Activated CD8-positive, alpha-beta memory T cell treated with anti-CD3 and anti-CD28 coated beads, Interleukin-2, amount 50 U/mL, for 48 hours (primary cell): ENCODE measurements at regions not wholly inside any gene's neighbourhood (a gene's known extent, or its start where the extent isn't known, plus 50 kb on each side); places are given as distances from the start of the nearest gene placed in this dataset.

Experiments used
- DNase-seq: peaks from one replicate; pipeline ENCODE4 v3.0.0-alpha.2; 2020

GRCh38 chr6:92942549-92942948 is 476.8 kb downstream of the EPHA7 start:
- no peak for DNase-seq

DNA sequence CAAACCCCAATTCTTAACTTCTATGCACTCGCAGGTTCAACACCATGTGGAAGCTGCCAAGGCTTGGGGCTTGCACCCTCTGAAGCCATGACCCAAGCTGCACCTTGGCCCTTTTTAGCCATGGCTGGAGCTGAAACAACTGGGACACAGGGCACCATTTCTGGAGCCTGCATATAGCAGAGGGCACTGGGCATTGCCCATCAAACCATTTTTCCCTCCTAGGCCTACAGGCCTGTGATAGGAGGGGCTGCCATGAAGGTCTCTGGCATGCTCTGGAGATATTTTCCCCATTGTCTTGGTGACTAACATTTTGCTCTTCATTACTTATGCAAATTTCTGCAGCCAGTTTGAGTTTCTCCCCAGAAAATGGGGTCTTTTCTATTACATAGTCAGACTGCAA is 484.7 kb downstream of the EPHA7 start:
- DNase-seq = no peak

GRCh38 chr6:92930171-92930570 is 489.2 kb downstream of the EPHA7 start:
- DNase-seq = no peak

- DNase-seq = no peak
These were observed 497.0 kb downstream of the EPHA7 start for GRCh38 chr6:92922216-92922806.

DNA sequence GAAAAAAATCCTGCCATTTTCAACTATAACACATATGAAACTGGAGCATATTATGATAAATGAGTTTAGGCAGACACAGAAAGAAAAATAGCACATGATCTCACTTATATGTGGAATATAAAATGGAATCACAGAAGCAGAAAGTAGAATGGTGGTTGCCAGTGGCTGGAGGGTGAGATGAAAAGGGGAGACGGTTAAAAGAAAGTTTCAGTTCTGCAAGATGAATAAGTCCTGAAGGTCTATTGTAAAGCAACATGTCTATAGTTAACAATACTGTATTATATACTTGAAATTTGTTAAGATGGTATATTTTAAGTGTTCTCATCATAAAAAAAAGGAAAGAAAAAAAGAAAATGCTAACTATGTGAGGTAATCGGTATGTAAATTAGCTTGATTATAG is 503.9 kb downstream of the EPHA7 start:
- no peak for DNase-seq

- no peak for DNase-seq
These were observed 508.1 kb downstream of the EPHA7 start for GRCh38 chr6:92911301-92911700.

- no peak for DNase-seq
These were observed 508.7 kb downstream of the EPHA7 start for GRCh38 chr6:92910646-92911045.

DNA sequence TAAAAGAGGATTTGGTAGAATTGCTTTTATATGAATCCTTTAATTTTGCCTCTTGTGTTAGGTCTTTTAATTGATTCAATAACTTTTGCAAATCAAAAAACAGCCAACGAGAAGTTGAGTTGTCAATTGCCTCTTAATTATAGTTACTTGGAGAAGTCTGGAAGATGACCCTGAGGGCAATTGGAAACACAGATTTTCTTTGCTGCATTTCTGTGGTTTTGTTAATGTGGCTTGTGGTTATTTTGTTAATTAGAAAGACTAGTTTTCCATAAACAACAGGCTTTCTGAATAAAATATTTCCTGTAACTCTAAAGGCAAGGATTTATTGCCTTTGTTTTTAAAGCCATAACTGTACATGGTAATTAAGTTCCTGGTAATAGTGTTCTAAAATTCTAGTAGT is 513.0 kb downstream of the EPHA7 start:
- DNase-seq = no peak

GRCh38 chr6:92893741-92894140 is 525.6 kb downstream of the EPHA7 start:
- no peak for DNase-seq

DNA sequence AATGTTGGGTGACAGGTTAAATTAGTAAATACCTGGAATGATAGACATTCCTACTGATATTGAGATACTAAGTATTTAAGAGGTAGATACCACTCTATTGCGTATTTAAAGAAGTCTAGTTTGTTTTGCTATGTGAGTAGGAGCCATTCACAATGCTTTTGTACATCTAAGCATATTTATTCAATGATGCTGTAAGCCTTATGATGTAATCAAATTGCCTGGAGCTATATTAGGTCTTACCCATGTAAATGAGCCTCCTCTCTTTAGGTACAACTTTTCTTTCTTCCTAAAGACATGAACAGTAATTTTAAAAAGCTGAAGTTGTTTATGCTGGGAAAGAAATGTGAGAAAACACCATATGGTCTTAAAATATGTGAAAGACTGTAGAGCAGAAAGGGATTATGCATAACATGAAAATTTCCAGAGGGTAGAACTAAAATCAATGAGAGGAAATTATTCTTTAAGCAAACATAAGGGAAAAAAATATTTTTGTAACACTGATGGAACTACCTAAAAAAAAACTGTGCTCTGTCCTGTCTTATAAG is 526.7 kb downstream of the EPHA7 start:
- DNase-seq = no peak

DNA sequence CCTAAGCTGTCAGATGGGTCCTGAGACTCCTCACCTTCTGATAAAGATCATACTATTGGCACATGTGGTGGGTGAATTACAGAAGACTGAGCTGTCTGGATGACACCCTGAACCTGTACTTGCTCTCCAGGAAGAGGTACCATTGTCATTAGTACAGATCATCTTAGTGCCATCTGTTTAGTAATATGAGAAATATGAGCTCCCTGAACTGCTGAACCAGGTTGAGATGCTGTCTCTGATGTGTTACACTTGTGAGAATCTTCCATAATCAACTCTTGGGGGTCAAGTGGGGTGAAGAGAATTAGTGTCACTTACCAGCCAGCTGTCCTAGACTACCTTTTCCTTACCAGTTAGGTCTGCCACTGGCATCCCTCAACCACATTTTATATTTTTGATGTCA is 531.0 kb downstream of the EPHA7 start:
- DNase-seq = no peak

DNA sequence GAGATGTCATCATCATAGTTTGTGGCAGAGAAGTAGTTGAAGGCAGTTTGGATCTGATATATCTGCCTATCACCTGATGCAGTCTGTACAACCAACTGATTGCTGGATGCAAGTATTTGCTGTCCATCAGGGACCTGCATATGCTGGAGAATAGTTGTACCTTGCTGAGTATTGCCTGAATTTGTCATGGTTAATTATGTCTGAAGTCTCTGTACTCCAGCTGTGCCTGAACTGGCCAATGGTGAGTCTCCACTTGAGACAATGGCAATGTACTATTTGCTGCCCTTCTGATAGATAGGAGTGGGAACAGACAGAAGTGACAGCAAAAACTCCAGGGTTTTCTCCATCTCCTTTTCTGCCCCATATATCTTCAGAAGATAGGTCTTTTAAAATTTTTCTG is 531.5 kb downstream of the EPHA7 start:
- no peak for DNase-seq

- DNase-seq = no peak
These were observed 539.8 kb downstream of the EPHA7 start for GRCh38 chr6:92879526-92879925.

DNA sequence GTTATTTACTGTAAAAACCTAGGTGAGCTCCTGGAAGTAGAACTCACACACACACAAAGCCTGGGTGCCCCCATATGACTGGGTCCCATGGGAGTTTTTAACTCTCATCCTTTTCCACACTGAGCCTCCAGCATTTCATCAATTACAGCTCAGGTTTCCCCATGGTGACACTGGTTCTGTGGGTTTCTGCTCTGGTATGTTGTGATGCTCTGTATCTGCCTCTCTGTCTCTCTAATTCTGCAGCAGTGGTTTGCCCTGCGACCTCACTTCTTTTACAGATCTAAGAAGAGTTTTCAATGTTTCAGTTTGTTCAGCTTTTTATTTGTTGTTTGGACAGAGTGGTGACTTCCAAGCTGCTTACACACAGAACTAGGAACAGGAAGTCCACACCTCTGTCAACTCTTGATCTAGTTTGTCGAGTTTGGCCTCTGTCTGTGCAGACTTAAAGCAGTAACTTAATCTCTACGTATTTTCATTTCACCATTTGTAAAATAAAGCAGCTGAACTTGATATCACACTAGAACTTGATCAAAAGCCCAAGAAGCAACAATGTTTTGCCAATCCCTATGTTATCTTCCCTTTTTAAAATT is 554.3 kb downstream of the EPHA7 start:
- DNase-seq = no peak

GRCh38 chr6:92849636-92850035 is 569.7 kb downstream of the EPHA7 start:
- DNase-seq = no peak

- DNase-seq = no peak
These were observed 570.5 kb downstream of the EPHA7 start for GRCh38 chr6:92848901-92849300.

DNA sequence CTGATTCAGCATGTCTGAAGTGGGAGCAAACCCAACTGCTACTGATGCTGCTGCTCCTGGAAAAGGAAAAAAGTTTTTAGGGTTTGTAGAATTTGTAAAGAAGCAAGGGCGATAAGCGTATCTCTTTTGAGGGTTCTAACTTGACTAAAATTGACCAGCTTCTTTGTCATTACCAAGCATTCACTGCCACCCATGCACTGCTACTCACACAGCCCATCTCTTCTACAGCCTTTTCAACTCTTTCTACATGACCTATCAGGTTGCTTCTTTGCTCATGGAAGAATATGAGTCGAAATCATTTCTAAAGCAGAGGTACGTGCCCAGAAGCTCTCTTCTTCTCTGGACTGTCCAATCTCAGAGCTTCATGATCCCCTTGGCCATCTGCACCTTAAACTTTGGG is 570.9 kb downstream of the EPHA7 start:
- DNase-seq = no peak

DNA sequence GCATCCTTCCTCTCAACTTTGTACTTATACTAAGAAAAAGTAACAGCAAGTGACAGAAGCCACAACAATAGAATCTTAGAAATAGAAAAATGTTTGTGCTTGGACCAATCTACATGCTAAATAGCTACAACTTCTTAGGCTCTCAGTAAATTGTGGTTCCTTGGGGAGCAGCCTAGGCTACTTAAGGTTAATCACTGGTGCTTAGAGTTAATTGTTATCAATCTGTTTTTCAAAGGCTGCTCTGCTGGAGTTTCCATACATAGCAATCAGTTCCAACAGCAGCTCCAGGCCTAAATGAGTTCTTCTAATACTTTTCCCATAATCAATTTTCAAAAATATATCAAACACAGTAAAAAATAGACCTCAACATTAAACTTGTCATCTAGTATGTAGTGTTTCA is 571.4 kb downstream of the EPHA7 start:
- DNase-seq = no peak

DNA sequence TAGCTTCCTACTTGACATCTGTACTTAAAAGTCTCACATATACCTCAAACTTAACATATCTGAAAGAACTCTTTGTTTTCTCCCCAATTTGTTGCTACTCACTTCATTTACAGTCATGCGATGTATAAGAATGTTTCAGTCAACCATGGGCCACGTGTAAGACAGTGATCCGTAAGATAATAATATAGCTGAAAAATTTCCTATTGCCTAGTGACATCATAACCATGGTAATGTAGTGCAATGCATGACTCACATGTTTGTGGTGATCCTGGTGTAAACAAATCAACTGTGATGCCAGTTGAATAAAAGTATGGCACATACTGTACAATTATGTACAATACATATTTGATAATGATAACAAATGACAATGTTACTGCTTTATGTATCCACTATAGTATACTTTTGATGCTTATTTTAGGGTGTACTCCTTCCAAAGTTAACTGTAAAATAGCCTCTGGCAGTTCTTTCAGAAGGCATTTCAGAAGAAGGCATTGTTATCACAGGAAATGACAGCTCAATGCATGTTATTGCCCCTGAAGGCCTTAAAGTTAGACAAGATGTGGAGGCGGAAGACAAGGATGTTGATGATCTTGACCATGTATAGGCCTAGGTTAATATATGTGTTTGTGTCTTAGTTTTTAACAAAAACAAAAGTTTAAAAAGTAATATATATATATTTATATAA is 579.0 kb downstream of the EPHA7 start:
- DNase-seq = no peak

DNA sequence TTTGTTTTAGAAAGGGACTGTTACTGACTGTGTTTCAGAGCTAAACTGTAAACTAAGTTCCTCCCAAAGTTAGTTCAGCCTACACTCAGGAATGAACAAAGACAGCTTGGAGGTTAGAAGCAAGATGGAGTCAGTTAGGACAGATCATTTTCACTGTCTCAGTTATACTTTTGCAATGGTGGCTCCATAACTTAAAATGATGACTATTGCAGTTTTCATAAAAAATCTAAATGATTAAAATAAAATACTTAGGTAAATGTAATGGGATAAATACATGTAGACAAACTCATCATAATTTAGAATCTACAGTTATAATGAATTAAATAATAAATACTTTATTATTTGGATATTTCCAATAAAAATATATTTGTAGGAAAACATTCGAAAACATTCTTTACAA is 590.6 kb downstream of the EPHA7 start:
- no peak for DNase-seq

- DNase-seq = no peak
These were observed 592.3 kb downstream of the EPHA7 start for GRCh38 chr6:92827104-92827503.

DNA sequence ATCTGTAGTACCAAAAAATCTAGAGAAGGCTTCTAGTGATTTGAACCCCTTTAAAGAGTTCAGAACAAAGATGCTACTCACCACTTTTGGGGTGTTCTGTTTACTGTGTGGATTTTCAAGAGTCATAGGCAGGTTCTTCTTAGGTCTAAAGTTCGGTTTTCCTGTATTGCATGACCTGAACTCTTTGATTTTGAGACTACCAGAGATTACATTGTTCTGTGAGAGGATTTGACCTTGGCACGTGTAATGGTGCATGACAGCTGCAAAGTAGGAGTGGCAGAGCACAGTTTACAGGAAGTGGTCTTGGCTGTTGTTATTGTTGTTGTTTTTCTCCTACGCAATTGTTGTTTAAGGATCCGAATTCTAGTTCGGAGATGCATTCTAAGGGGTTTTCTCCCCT is 592.7 kb downstream of the EPHA7 start:
- DNase-seq = no peak

GRCh38 chr6:92822222-92822621 is 597.1 kb downstream of the EPHA7 start:
- no peak for DNase-seq

DNA sequence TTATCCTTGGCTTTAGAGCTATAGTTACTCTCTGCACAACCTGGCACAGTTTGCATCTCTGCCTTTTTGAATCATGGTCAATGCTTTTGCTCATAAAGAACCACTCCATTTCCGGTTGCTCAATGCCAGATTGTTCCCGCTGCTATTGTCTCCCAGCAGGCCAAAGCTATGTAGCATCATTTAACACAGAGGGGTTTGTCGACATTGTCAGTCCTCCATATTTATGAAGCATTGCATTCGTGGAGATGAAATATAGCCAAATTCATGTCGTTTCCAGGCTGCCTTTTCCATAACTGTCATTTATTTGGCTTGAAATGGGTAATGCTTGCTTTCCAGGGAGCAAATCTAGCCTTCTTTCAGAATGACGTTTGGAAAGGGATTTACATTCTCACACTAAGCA is 598.8 kb downstream of the EPHA7 start:
- DNase-seq = no peak

DNA sequence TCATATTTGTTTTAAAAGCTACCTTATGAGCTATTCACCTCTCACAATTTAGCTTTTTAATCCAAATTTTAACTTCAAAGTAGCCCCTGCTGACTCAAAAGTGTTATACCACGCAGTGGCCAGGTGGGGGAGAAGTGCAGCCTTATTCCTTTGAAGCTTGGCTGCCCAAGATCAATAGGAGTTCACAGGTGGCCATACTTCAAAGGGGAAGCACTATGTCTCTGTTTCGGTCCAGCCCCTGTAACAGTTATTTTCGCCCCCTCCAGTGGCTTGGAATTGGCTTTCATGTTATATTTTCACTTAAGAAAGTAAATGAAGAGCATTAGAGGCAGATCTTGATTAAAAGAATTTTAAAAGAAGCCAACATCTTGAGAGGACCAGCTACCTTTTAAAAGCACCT is 608.4 kb downstream of the EPHA7 start:
- no peak for DNase-seq
